ENCODE measurements at regions not wholly inside any gene's neighbourhood (a gene's known extent, or its start where the extent isn't known, plus 50 kb on each side); places are given as distances from the start of the nearest gene placed in this dataset.

GRCh38 chr14:84533181-84533725, 996.7 kb upstream of the FLRT2 start:
- DNase-seq = no peak

- no peak for DNase-seq
Measured at GRCh38 chr14:84533791-84534190, 996.2 kb upstream of the FLRT2 start.

GRCh38 chr14:84535484-84535883, 994.5 kb upstream of the FLRT2 start:
- DNase-seq = no peak

GRCh38 chr14:84535976-84536375, 994.0 kb upstream of the FLRT2 start:
- no peak for DNase-seq

GRCh38 chr14:84541018-84541417, 988.9 kb upstream of the FLRT2 start:
- no peak for DNase-seq

- no peak for DNase-seq
Measured at GRCh38 chr14:84543859-84544258, 986.1 kb upstream of the FLRT2 start.

GRCh38 chr14:84544486-84545131, 985.3 kb upstream of the FLRT2 start:
- no peak for DNase-seq

- DNase-seq = no peak
Measured at GRCh38 chr14:84546236-84546635, 983.7 kb upstream of the FLRT2 start.

GRCh38 chr14:84554136-84554535, 975.8 kb upstream of the FLRT2 start:
- no peak for DNase-seq

- no peak for DNase-seq
Measured at GRCh38 chr14:84555493-84555892, 974.5 kb upstream of the FLRT2 start.

GRCh38 chr14:84566109-84566508, 963.8 kb upstream of the FLRT2 start:
- DNase-seq = no peak

GRCh38 chr14:84575681-84576080, 954.3 kb upstream of the FLRT2 start:
- no peak for DNase-seq

GRCh38 chr14:84579292-84579691, 950.7 kb upstream of the FLRT2 start:
- no peak for DNase-seq

- no peak for DNase-seq
Measured at GRCh38 chr14:84581041-84581440, 948.9 kb upstream of the FLRT2 start.

- no peak for DNase-seq
Measured at GRCh38 chr14:84584511-84584910, 945.4 kb upstream of the FLRT2 start.

GRCh38 chr14:84591827-84592445, 938.0 kb upstream of the FLRT2 start:
- DNase-seq = no peak

- DNase-seq = no peak
Measured at GRCh38 chr14:84592770-84593169, 937.2 kb upstream of the FLRT2 start.

GRCh38 chr14:84610086-84610485, 919.9 kb upstream of the FLRT2 start:
- DNase-seq = no peak

GRCh38 chr14:84622357-84622756, 907.6 kb upstream of the FLRT2 start:
- no peak for DNase-seq

GRCh38 chr14:84643446-84643845, 886.5 kb upstream of the FLRT2 start:
- DNase-seq = no peak

- DNase-seq = no peak
Measured at GRCh38 chr14:84646786-84647500, 883.0 kb upstream of the FLRT2 start.

- DNase-seq = no peak
Measured at GRCh38 chr14:84655014-84655413, 874.9 kb upstream of the FLRT2 start.

GRCh38 chr14:84657911-84658310, 872.0 kb upstream of the FLRT2 start:
- no peak for DNase-seq

- DNase-seq = no peak
Measured at GRCh38 chr14:84670796-84671195, 859.1 kb upstream of the FLRT2 start.
